DND-41 (cell line): ENCODE measurements at regions not wholly inside any gene's neighbourhood (a gene's known extent, or its start where the extent isn't known, plus 50 kb on each side); places are given as distances from the start of the nearest gene placed in this dataset.

Experiments
- CTCF ChIP-seq: IDR thresholded peaks from 2 replicates; pipeline ENCODE4 v1.5.1; 2012; ENCODE audit warnings: borderline replicate concordance, low read length, moderate library complexity, mild to moderate bottlenecking; ENCODE audit not compliant: poor library complexity, severe bottlenecking; ENCODE audit errors: extremely low read depth
- EZH2 ChIP-seq: IDR thresholded peaks from 3 replicates; pipeline ENCODE4 v1.6.1; 2012; ENCODE audit warnings: borderline replicate concordance, low read depth, mild to moderate bottlenecking, moderate library complexity, low read length, inconsistent platforms; ENCODE audit not compliant: severe bottlenecking

- no peak for TF ChIP-seq CTCF
- TF ChIP-seq EZH2, result no peak
Observed at GRCh38 chr11:79506124-79506523, 65.3 kb upstream of the TENM4 start.
